ENCODE measurements at regions not wholly inside any gene's neighbourhood (a gene's known extent, or its start where the extent isn't known, plus 50 kb on each side); places are given as distances from the start of the nearest gene placed in this dataset.
"Not testable (repeated sequence)": the region's sequence is repeated elsewhere in the genome, so short reads cannot be mapped to it uniquely, and the experiment has no call there.

- Histone ChIP-seq H3K14ac (ENCODE audit: low read length in 2 of 2) (no peak overlapping the region), H3K23ac (ENCODE audit: low read length in 2 of 2) (no peak overlapping the region), H3K36me3 (ENCODE audit: control insufficient read depth in 1 of 2, insufficient read depth in 2 of 2, low read depth in 1 of 2, low read length in 2 of 2) (no peaks in the 10 kb centered on the region), H3K4me3 (ENCODE audit: insufficient read depth in 1 of 2, low read depth in 1 of 2, low read length in 2 of 2) (no peak overlapping the region), H3K79me1 (replicated peaks; ENCODE audit: low read length, poor library complexity, severe bottlenecking) (no peaks in the 10 kb centered on the region), H4K91ac (ENCODE audit: low read length) (no peak overlapping the region), H4K8ac (ENCODE audit: low read length) (no peak overlapping the region), H3K9me3 (ENCODE audit: control insufficient read depth, low read length) (no peaks in the 10 kb centered on the region), H3K27me3 (ENCODE audit: control insufficient read depth in 1 of 2, insufficient read depth in 1 of 2, low read length in 2 of 2) (no peaks in the 10 kb centered on the region), H2AK5ac (ENCODE audit: low read length, severe bottlenecking) (no peak overlapping the region), H3K18ac (ENCODE audit: low read depth in 1 of 2, low read length in 2 of 2) (no peak overlapping the region), H3K27ac (ENCODE audit: low read length, poor library complexity, severe bottlenecking) (peak overlapping the region; percentile 14), H3K9ac (ENCODE audit: low read length) (no peak overlapping the region), H2BK12ac (ENCODE audit: low read length in 2 of 2) (no peak overlapping the region), H3K4me1 (ENCODE audit: control insufficient read depth, insufficient read depth, low read depth, low read length) (no peaks in the 10 kb centered on the region), H2BK15ac (ENCODE audit: low read depth, poor library complexity, severe bottlenecking) (no peak overlapping the region), H2AFZ (ENCODE audit: low read depth, low read length) (no peak overlapping the region), H2BK5ac (ENCODE audit: low read depth, low read length, poor library complexity, severe bottlenecking) (no peak overlapping the region), H3K4me2 (ENCODE audit: low read length, poor library complexity, severe bottlenecking) (no peak overlapping the region), H3K4ac (ENCODE audit: low read depth in 1 of 2, low read length in 2 of 2) (no peak overlapping the region), H2BK120ac (ENCODE audit: low read depth, low read length) (no peak overlapping the region)
- DNase-seq, result peak; percentile 34
- WGBS, result 0% methylated on average over 2 of the region's 3 CpGs
These were observed 1038.3 kb upstream of the SLIT2 start for GRCh38 chr4:19213388-19213787.

- Histone ChIP-seq H4K91ac (ENCODE audit: low read length) (no peak overlapping the region), H3K4me2 (ENCODE audit: low read length, poor library complexity, severe bottlenecking) (no peak overlapping the region), H2AK5ac (ENCODE audit: low read length, severe bottlenecking) (no peak overlapping the region), H4K8ac (ENCODE audit: low read length) (no peak overlapping the region), H3K4me3 (ENCODE audit: insufficient read depth in 1 of 2, low read depth in 1 of 2, low read length in 2 of 2) (no peak overlapping the region), H3K4ac (ENCODE audit: low read depth in 1 of 2, low read length in 2 of 2) (no peak overlapping the region), H3K18ac (ENCODE audit: low read depth in 1 of 2, low read length in 2 of 2) (no peak overlapping the region), H3K9ac (ENCODE audit: low read length) (no peak overlapping the region), H3K4me1 (ENCODE audit: control insufficient read depth, insufficient read depth, low read depth, low read length) (no peaks in the 10 kb centered on the region), H2BK5ac (ENCODE audit: low read depth, low read length, poor library complexity, severe bottlenecking) (no peak overlapping the region), H3K9me3 (ENCODE audit: control insufficient read depth, low read length) (no peaks in the 10 kb centered on the region), H2BK12ac (ENCODE audit: low read length in 2 of 2) (no peak overlapping the region), H2BK15ac (ENCODE audit: low read depth, poor library complexity, severe bottlenecking) (no peak overlapping the region), H3K23ac (ENCODE audit: low read length in 2 of 2) (no peak overlapping the region), H3K79me1 (replicated peaks; ENCODE audit: low read length, poor library complexity, severe bottlenecking) (no peaks in the 10 kb centered on the region), H3K27ac (ENCODE audit: low read length, poor library complexity, severe bottlenecking) (no peak overlapping the region), H2AFZ (ENCODE audit: low read depth, low read length) (no peak overlapping the region), H3K36me3 (ENCODE audit: control insufficient read depth in 1 of 2, insufficient read depth in 2 of 2, low read depth in 1 of 2, low read length in 2 of 2) (no peaks in the 10 kb centered on the region), H3K27me3 (ENCODE audit: control insufficient read depth in 1 of 2, insufficient read depth in 1 of 2, low read length in 2 of 2) (no peaks in the 10 kb centered on the region), H3K14ac (ENCODE audit: low read length in 2 of 2) (no peak overlapping the region), H2BK120ac (ENCODE audit: low read depth, low read length) (no peak overlapping the region)
- DNase-seq, result no peak
- 94% methylated on average over 2 of the region's 2 CpGs for WGBS
These were observed 1045.9 kb upstream of the SLIT2 start for GRCh38 chr4:19205853-19206252.

- not testable (repeated sequence) for H2BK5ac ChIP-seq (ENCODE audit: low read depth, low read length, poor library complexity, severe bottlenecking); H4K91ac ChIP-seq (ENCODE audit: low read length); H3K36me3 ChIP-seq (ENCODE audit: control insufficient read depth in 1 of 2, insufficient read depth in 2 of 2, low read depth in 1 of 2, low read length in 2 of 2); H3K4me2 ChIP-seq (ENCODE audit: low read length, poor library complexity, severe bottlenecking); H2BK15ac ChIP-seq (ENCODE audit: low read depth, poor library complexity, severe bottlenecking); H3K18ac ChIP-seq (ENCODE audit: low read depth in 1 of 2, low read length in 2 of 2); H3K4me1 ChIP-seq (ENCODE audit: control insufficient read depth, insufficient read depth, low read depth, low read length); H2AFZ ChIP-seq (ENCODE audit: low read depth, low read length); H3K23ac ChIP-seq (ENCODE audit: low read length in 2 of 2); H3K4ac ChIP-seq (ENCODE audit: low read depth in 1 of 2, low read length in 2 of 2); DNase-seq; H2BK12ac ChIP-seq (ENCODE audit: low read length in 2 of 2); H3K4me3 ChIP-seq (ENCODE audit: insufficient read depth in 1 of 2, low read depth in 1 of 2, low read length in 2 of 2); H4K8ac ChIP-seq (ENCODE audit: low read length); H3K27ac ChIP-seq (ENCODE audit: low read length, poor library complexity, severe bottlenecking); H2AK5ac ChIP-seq (ENCODE audit: low read length, severe bottlenecking); H3K27me3 ChIP-seq (ENCODE audit: control insufficient read depth in 1 of 2, insufficient read depth in 1 of 2, low read length in 2 of 2); H3K9me3 ChIP-seq (ENCODE audit: control insufficient read depth, low read length); H2BK120ac ChIP-seq (ENCODE audit: low read depth, low read length); H3K14ac ChIP-seq (ENCODE audit: low read length in 2 of 2); H3K9ac ChIP-seq (ENCODE audit: low read length); H3K79me1 ChIP-seq (replicated peaks; ENCODE audit: low read length, poor library complexity, severe bottlenecking)
- WGBS, result 94% methylated on average over 17 of the region's 17 CpGs
These were observed 1053.9 kb upstream of the SLIT2 start for GRCh38 chr4:19197838-19198237.

GRCh38 chr4:19195696-19196095, 1056.0 kb upstream of the SLIT2 start:
- H2BK5ac ChIP-seq (ENCODE audit: low read depth, low read length, poor library complexity, severe bottlenecking), result no peak overlapping the region
- H3K79me1 ChIP-seq (replicated peaks; ENCODE audit: low read length, poor library complexity, severe bottlenecking), result no peaks in the 10 kb centered on the region
- no peak overlapping the region for H3K14ac ChIP-seq (ENCODE audit: low read length in 2 of 2)
- no peak overlapping the region for H4K91ac ChIP-seq (ENCODE audit: low read length)
- peaks cover 4% of the 10 kb centered on the region for H3K4me1 ChIP-seq (ENCODE audit: control insufficient read depth, insufficient read depth, low read depth, low read length)
- no peak overlapping the region for H4K8ac ChIP-seq (ENCODE audit: low read length)
- no peaks in the 10 kb centered on the region for H3K36me3 ChIP-seq (ENCODE audit: control insufficient read depth in 1 of 2, insufficient read depth in 2 of 2, low read depth in 1 of 2, low read length in 2 of 2)
- no peak overlapping the region for H3K18ac ChIP-seq (ENCODE audit: low read depth in 1 of 2, low read length in 2 of 2)
- H2AFZ ChIP-seq (ENCODE audit: low read depth, low read length), result no peak overlapping the region
- H2AK5ac ChIP-seq (ENCODE audit: low read length, severe bottlenecking), result no peak overlapping the region
- H3K4ac ChIP-seq (ENCODE audit: low read depth in 1 of 2, low read length in 2 of 2), result no peak overlapping the region
- WGBS, result 14% methylated on average over 1 of the region's 2 CpGs
- H2BK15ac ChIP-seq (ENCODE audit: low read depth, poor library complexity, severe bottlenecking), result no peak overlapping the region
- H3K23ac ChIP-seq (ENCODE audit: low read length in 2 of 2), result no peak overlapping the region
- H3K27ac ChIP-seq (ENCODE audit: low read length, poor library complexity, severe bottlenecking), result no peak overlapping the region
- H3K4me2 ChIP-seq (ENCODE audit: low read length, poor library complexity, severe bottlenecking), result no peak overlapping the region
- no peak for DNase-seq
- H3K4me3 ChIP-seq (ENCODE audit: insufficient read depth in 1 of 2, low read depth in 1 of 2, low read length in 2 of 2), result no peak overlapping the region
- H3K27me3 ChIP-seq (ENCODE audit: control insufficient read depth in 1 of 2, insufficient read depth in 1 of 2, low read length in 2 of 2), result no peaks in the 10 kb centered on the region
- no peak overlapping the region for H2BK12ac ChIP-seq (ENCODE audit: low read length in 2 of 2)
- no peak overlapping the region for H3K9ac ChIP-seq (ENCODE audit: low read length)
- no peak overlapping the region for H2BK120ac ChIP-seq (ENCODE audit: low read depth, low read length)
- H3K9me3 ChIP-seq (ENCODE audit: control insufficient read depth, low read length), result no peaks in the 10 kb centered on the region

Data from mesenchymal stem cell (in vitro differentiated cells and primary cell).